ENCODE measurements at regions not wholly inside any gene's neighbourhood (a gene's known extent, or its start where the extent isn't known, plus 50 kb on each side); places are given as distances from the start of the nearest gene placed in this dataset.

DNA sequence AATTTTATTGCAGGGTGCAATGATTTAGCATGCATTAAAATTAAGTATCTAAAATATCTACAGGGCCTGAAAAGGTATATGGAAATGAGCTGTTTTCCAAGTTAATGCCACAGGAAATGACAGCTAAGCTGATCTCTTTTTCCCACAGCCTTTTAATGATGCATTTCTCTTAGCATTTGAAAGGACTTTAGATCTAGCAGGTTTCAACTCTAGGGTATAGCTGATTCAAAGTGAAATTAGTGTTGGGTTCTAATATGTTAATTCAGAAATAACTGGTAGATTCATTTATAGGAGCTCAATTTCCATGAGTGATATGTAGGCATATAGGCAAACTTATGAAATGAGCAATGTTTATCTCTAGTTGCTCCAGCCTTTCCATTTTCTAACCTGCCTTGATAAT lies 274.2 kb downstream of the CASP12 start:
- DNase-seq (no peak), ATAC-seq (replicated peaks in 1 of 2) (no peak)
- H3K4me3 Mint-ChIP-seq = peak overlapping the region in 1 of 2 donors; percentile 50
- peaks cover 2 to 3% of the 10 kb centered on the region in 2 donors for H3K9me3 Mint-ChIP-seq
- peaks cover 3 to 4% of the 10 kb centered on the region in 2 donors for H3K36me3 Mint-ChIP-seq (ENCODE audit: insufficient read depth in 2 of 2)
- H3K27me3 Mint-ChIP-seq (ENCODE audit: low read depth) = no peaks in the 10 kb centered on the region
- peaks cover 35% of the 10 kb centered on the region for H3K4me1 Mint-ChIP-seq (ENCODE audit: low read depth)
- peak overlapping the region; percentile 6 for H3K27ac Mint-ChIP-seq

DNA sequence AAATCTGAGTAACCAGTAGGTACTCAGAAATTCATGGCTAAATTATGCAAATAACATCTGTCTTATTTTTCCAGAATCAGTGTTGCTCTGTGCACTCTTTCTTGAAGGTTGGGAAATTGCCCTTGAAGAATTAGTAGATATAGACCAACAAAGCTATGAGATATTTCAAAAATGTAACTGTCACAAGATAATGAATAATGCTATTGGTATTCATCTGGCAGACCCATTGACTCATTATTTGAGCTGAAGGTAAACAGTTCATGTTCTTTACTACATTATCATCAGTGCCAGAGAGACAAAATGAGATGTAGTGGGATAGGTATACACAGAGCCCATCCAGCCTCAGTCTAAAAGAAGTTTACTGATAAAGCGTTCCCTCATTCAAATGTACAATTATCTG lies 274.7 kb downstream of the CASP12 start:
- H3K27me3 Mint-ChIP-seq (ENCODE audit: low read depth) = no peaks in the 10 kb centered on the region
- peaks cover 2 to 3% of the 10 kb centered on the region in 2 donors for H3K9me3 Mint-ChIP-seq
- peak overlapping the region in 1 of 2 donors; percentile 50 for H3K4me3 Mint-ChIP-seq
- peak in 1 of 2 donors; percentile 58 for ATAC-seq (replicated peaks in 1 of 2)
- no peak for DNase-seq
- peaks cover 35% of the 10 kb centered on the region for H3K4me1 Mint-ChIP-seq (ENCODE audit: low read depth)
- H3K36me3 Mint-ChIP-seq (ENCODE audit: insufficient read depth in 2 of 2) = peaks cover 3 to 4% of the 10 kb centered on the region in 2 donors
- peak overlapping the region; percentile 6 for H3K27ac Mint-ChIP-seq

GRCh38 chr11:104620991-104621390 lies 277.3 kb downstream of the CASP12 start:
- Mint-ChIP-seq H3K27ac (no peak overlapping the region), H3K4me3 (no peak overlapping the region), H3K4me1 (ENCODE audit: low read depth) (peaks cover 35% of the 10 kb centered on the region), H3K9me3 (peaks cover 6 to 7% of the 10 kb centered on the region in 2 donors), H3K36me3 (ENCODE audit: insufficient read depth in 2 of 2) (peaks cover 8 to 12% of the 10 kb centered on the region in 2 donors), H3K27me3 (ENCODE audit: low read depth) (peaks cover 10% of the 10 kb centered on the region)
- DNase-seq (no peak), ATAC-seq (replicated peaks in 1 of 2) (no peak)

GRCh38 chr11:104619751-104620150 lies 278.5 kb downstream of the CASP12 start:
- peaks cover 6 to 7% of the 10 kb centered on the region in 2 donors for H3K9me3 Mint-ChIP-seq
- peaks cover 10% of the 10 kb centered on the region for H3K27me3 Mint-ChIP-seq (ENCODE audit: low read depth)
- ATAC-seq (replicated peaks in 1 of 2) (no peak), DNase-seq (no peak)
- H3K4me3 Mint-ChIP-seq = no peak overlapping the region
- H3K36me3 Mint-ChIP-seq (ENCODE audit: insufficient read depth in 2 of 2) = peaks cover 8 to 12% of the 10 kb centered on the region in 2 donors
- H3K4me1 Mint-ChIP-seq (ENCODE audit: low read depth) = peaks cover 35% of the 10 kb centered on the region
- H3K27ac Mint-ChIP-seq = no peak overlapping the region

DNA sequence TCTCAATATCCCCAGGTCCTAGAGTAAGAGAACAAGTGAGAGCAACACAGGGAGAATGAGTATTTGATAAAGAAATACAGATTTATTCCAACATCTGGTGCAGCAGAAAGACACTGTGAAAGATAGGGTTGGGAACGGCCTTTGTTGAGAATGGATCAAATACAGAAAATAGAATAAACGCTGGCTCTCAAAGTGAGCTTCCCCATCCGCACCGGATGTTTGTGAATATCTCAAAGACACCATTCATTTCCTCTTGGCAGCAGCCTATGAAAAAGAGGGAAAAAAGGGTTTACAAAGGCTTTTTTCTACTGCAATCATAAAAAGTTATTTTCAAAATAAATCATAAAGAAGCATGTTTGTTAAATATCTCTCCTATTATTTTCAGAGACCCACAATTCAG lies 279.3 kb downstream of the CASP12 start:
- Mint-ChIP-seq H3K27ac (no peak overlapping the region), H3K4me1 (ENCODE audit: low read depth) (peaks cover 34% of the 10 kb centered on the region), H3K4me3 (no peak overlapping the region), H3K36me3 (ENCODE audit: insufficient read depth in 2 of 2) (peaks cover 8 to 12% of the 10 kb centered on the region in 2 donors), H3K9me3 (peaks cover 6 to 7% of the 10 kb centered on the region in 2 donors), H3K27me3 (ENCODE audit: low read depth) (peaks cover 10% of the 10 kb centered on the region)
- DNase-seq (no peak), ATAC-seq (replicated peaks in 1 of 2) (no peak)

GRCh38 chr11:104614961-104615360 lies 283.3 kb downstream of the CASP12 start:
- H3K4me1 Mint-ChIP-seq (ENCODE audit: low read depth) = peaks cover 24% of the 10 kb centered on the region
- no peak overlapping the region for H3K27ac Mint-ChIP-seq
- peaks cover 10% of the 10 kb centered on the region for H3K27me3 Mint-ChIP-seq (ENCODE audit: low read depth)
- ATAC-seq (replicated peaks in 1 of 2) = no peak
- peaks cover 4 to 9% of the 10 kb centered on the region in 2 donors for H3K36me3 Mint-ChIP-seq (ENCODE audit: insufficient read depth in 2 of 2)
- H3K9me3 Mint-ChIP-seq = peaks cover 4 to 5% of the 10 kb centered on the region in 2 donors
- no peak overlapping the region for H3K4me3 Mint-ChIP-seq
- DNase-seq = no peak

GRCh38 chr11:104614117-104614680 lies 284.1 kb downstream of the CASP12 start:
- H3K9me3 Mint-ChIP-seq = peaks cover 4 to 5% of the 10 kb centered on the region in 2 donors
- no peak overlapping the region for H3K27ac Mint-ChIP-seq
- ATAC-seq (replicated peaks in 1 of 2) = peak; percentile 41 to 53

GRCh38 chr11:104610635-104611034 lies 287.6 kb downstream of the CASP12 start:
- DNase-seq = no peak
- Mint-ChIP-seq H3K4me1 (ENCODE audit: low read depth) (peaks cover 32% of the 10 kb centered on the region), H3K4me3 (no peak overlapping the region), H3K27ac (no peak overlapping the region), H3K36me3 (ENCODE audit: insufficient read depth in 2 of 2) (no peaks in the 10 kb centered on the region), H3K9me3 (no peaks in the 10 kb centered on the region), H3K27me3 (ENCODE audit: low read depth) (no peaks in the 10 kb centered on the region)
- no peak for ATAC-seq (replicated peaks in 1 of 2)

More at GRCh38 chr11:104614117-104614680, 284.1 kb downstream of the CASP12 start:
- H3K4me1 Mint-ChIP-seq (ENCODE audit: low read depth) = peaks cover 32% of the 10 kb centered on the region
- H3K36me3 Mint-ChIP-seq (ENCODE audit: insufficient read depth in 2 of 2) = peaks cover 4 to 9% of the 10 kb centered on the region in 2 donors
- DNase-seq = no peak
- peaks cover 10% of the 10 kb centered on the region for H3K27me3 Mint-ChIP-seq (ENCODE audit: low read depth)
- H3K4me3 Mint-ChIP-seq = no peak overlapping the region

DNA sequence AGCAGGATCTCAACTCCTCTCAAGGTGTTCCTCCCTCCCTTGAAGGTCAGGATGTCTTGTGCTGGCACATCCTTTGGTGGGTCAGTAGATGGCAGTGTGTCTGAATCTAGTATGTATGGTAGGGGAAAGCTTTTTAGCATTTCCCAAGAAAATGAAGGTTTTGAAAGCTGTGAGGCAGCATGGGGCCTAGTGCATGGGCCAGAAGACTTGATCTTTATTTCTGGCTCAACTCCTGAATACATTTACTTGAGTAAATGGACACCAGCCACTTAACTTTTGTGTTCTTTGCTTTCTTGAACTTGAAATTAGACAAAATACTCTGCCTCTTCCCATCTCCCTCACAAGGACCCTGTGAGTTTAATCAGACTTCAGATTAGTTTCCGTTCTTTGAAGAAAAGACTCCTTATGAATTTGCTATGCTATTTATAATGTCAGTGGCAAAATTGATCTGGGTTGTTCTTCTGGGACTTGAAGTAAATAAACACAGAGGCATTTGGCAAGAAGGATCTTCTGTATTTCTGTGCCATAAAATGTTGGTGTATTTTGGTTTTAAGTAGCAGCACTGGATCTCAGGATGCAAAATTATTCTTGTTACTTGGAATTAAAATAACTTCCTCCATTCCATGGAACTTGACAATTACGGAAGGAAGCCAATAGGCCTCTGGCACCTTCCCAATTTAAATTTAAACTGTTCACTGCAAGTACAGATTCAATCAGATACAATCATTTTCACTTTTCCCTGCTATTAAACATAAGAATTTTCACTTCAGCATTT lies 288.8 kb downstream of the CASP12 start:
- peaks cover 24% of the 10 kb centered on the region for H3K4me1 Mint-ChIP-seq (ENCODE audit: low read depth)
- no peaks in the 10 kb centered on the region for H3K36me3 Mint-ChIP-seq (ENCODE audit: insufficient read depth in 2 of 2)
- H3K9me3 Mint-ChIP-seq = no peaks in the 10 kb centered on the region
- ATAC-seq (replicated peaks in 1 of 2) (peak; percentile 73 to 85), DNase-seq (peak; percentile 21 to 24)
- no peak overlapping the region for H3K4me3 Mint-ChIP-seq
- no peaks in the 10 kb centered on the region for H3K27me3 Mint-ChIP-seq (ENCODE audit: low read depth)
- no peak overlapping the region for H3K27ac Mint-ChIP-seq

DNA sequence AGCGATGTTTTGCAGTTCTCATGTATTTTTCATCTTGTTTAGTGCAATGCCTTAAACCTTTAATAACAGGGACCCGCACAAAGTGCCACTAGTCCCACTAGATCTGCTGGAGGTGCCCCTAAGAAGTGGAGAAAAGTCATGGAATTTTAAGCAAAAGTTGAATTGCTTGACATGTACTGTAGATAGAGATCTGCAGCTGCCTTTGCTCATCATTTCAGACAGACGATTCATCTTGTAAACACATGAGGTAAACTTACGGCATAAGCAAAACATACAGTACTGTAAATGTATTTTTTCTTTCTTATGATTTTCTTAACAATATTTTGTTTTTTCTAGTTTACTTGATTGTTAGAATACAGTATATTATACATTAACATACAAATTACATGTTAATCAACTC lies 295.6 kb downstream of the CASP12 start:
- Mint-ChIP-seq H3K9me3 (peaks cover 4 to 6% of the 10 kb centered on the region in 2 donors), H3K27ac (no peak overlapping the region)

GRCh38 chr11:104594228-104594958 lies 303.9 kb downstream of the CASP12 start:
- DNase-seq (no peak), ATAC-seq (replicated peaks in 1 of 2) (no peak)
- H3K4me3 Mint-ChIP-seq = no peak overlapping the region
- H3K27me3 Mint-ChIP-seq (ENCODE audit: low read depth) = peaks cover 11% of the 10 kb centered on the region
- no peaks in the 10 kb centered on the region for H3K36me3 Mint-ChIP-seq (ENCODE audit: insufficient read depth in 2 of 2)
- H3K4me1 Mint-ChIP-seq (ENCODE audit: low read depth) = no peaks in the 10 kb centered on the region
- no peak overlapping the region for H3K27ac Mint-ChIP-seq
- H3K9me3 Mint-ChIP-seq = no peaks in the 10 kb centered on the region

More for the DNA sequence above, 295.6 kb downstream of the CASP12 start:
- no peak for ATAC-seq (replicated peaks in 1 of 2)
- DNase-seq = no peak
- Mint-ChIP-seq H3K27me3 (ENCODE audit: low read depth) (peaks cover 11% of the 10 kb centered on the region), H3K36me3 (ENCODE audit: insufficient read depth in 2 of 2) (peaks cover 3% of the 10 kb centered on the region in 2 donors), H3K4me3 (no peak overlapping the region), H3K4me1 (ENCODE audit: low read depth) (no peaks in the 10 kb centered on the region)

- H3K9me3 Mint-ChIP-seq = no peaks in the 10 kb centered on the region
- DNase-seq (no peak), ATAC-seq (replicated peaks in 1 of 2) (no peak)
- H3K27ac Mint-ChIP-seq = no peak overlapping the region
- H3K4me3 Mint-ChIP-seq = no peak overlapping the region
- no peaks in the 10 kb centered on the region for H3K36me3 Mint-ChIP-seq (ENCODE audit: insufficient read depth in 2 of 2)
- H3K4me1 Mint-ChIP-seq (ENCODE audit: low read depth) = no peaks in the 10 kb centered on the region
- peaks cover 8% of the 10 kb centered on the region for H3K27me3 Mint-ChIP-seq (ENCODE audit: low read depth)
These were observed 309.3 kb downstream of the CASP12 start for GRCh38 chr11:104588970-104589369.

DNA sequence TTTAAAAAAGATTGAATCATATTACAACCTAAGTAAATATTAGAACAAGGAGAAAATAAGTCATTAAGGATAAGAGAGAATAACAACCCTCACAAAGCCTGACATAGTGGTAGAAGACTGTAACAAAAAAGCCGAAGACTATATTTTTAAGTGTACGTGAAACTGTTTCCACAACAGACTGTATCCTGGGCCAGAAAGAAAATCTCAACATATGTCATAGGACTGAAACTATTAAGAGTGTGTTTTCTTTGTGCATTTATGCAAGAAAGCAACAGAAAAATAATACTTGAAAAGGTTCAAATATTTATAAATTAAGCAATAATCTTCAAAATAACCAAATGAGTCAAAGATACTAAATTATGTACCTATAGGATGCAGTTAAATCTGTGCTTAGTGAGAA lies 309.8 kb downstream of the CASP12 start:
- DNase-seq (no peak), ATAC-seq (replicated peaks in 1 of 2) (no peak)
- H3K4me3 Mint-ChIP-seq = no peak overlapping the region
- H3K9me3 Mint-ChIP-seq = no peaks in the 10 kb centered on the region
- H3K4me1 Mint-ChIP-seq (ENCODE audit: low read depth) = no peaks in the 10 kb centered on the region
- H3K27ac Mint-ChIP-seq = no peak overlapping the region
- peaks cover 10% of the 10 kb centered on the region for H3K27me3 Mint-ChIP-seq (ENCODE audit: low read depth)
- H3K36me3 Mint-ChIP-seq (ENCODE audit: insufficient read depth in 2 of 2) = no peaks in the 10 kb centered on the region
